H9 (cell line): ENCODE measurements at regions not wholly inside any gene's neighbourhood (a gene's known extent, or its start where the extent isn't known, plus 50 kb on each side); places are given as distances from the start of the nearest gene placed in this dataset.

Experiments used
- DNase-seq: peaks from one replicate; pipeline ENCODE4 v3.0.0-alpha.2; 2017
- H2AFZ ChIP-seq: one replicate; pipeline ENCODE4 v1.6.1; 2013; ENCODE audit warnings: mild to moderate bottlenecking, low read length, control low read depth, moderate library complexity
- H2AK5ac ChIP-seq: 2 replicates; pipeline ENCODE4 v1.6.1; 2013; ENCODE audit warnings: low read length, control low read depth, mixed read lengths; ENCODE audit not compliant: insufficient read length
- H2BK120ac ChIP-seq: one replicate; pipeline ENCODE4 v1.6.1; 2013; ENCODE audit warnings: low read depth, mild to moderate bottlenecking, low read length, control low read depth, inconsistent platforms; ENCODE audit not compliant: poor library complexity, severe bottlenecking
- H2BK12ac ChIP-seq: 2 replicates; pipeline ENCODE4 v1.6.1; 2013; ENCODE audit warnings: low read length, control low read depth, mixed read lengths, low read depth; ENCODE audit not compliant: insufficient read length
- H2BK15ac ChIP-seq: 2 replicates; pipeline ENCODE4 v1.6.1; 2013; ENCODE audit warnings: low read depth, low read length, control low read depth
- H2BK20ac ChIP-seq: one replicate; pipeline ENCODE4 v1.6.1; 2013; ENCODE audit warnings: low read depth, mild to moderate bottlenecking, low read length, control low read depth, inconsistent platforms; ENCODE audit not compliant: poor library complexity, severe bottlenecking
- H2BK5ac ChIP-seq: 2 replicates; pipeline ENCODE4 v1.6.1; 2013; ENCODE audit warnings: low read length, control low read depth, mixed read lengths; ENCODE audit not compliant: insufficient read length
- H3K14ac ChIP-seq: 2 replicates; pipeline ENCODE4 v1.6.1; 2013; ENCODE audit warnings: low read length, control low read depth; ENCODE audit not compliant: insufficient read depth
- H3K18ac ChIP-seq: 2 replicates; pipeline ENCODE4 v1.6.1; 2013; ENCODE audit warnings: low read depth, mild to moderate bottlenecking, mixed read lengths, low read length, control low read depth; ENCODE audit not compliant: insufficient read length
- H3K23ac ChIP-seq: 2 replicates; pipeline ENCODE4 v1.6.1; 2013; ENCODE audit warnings: low read length, control low read depth, mixed read lengths, low read depth; ENCODE audit not compliant: insufficient read length
- H3K23me2 ChIP-seq: 2 replicates; pipeline ENCODE4 v1.6.1; 2013; ENCODE audit warnings: low read depth, mild to moderate bottlenecking, mixed read lengths, low read length, control low read depth; ENCODE audit not compliant: insufficient read length, poor library complexity, severe bottlenecking
- H3K27ac ChIP-seq: 2 replicates; pipeline ENCODE4 v1.5.1; 2013; ENCODE audit warnings: low read length, control low read depth, mixed read lengths, low read depth; ENCODE audit not compliant: insufficient read length
- H3K27me3 ChIP-seq: 2 replicates; pipeline ENCODE4 v1.6.1; 2013; ENCODE audit warnings: low read length, control low read depth, inconsistent platforms; ENCODE audit not compliant: insufficient read depth
- H3K4ac ChIP-seq: 2 replicates; pipeline ENCODE4 v1.6.1; 2013; ENCODE audit warnings: low read depth, mild to moderate bottlenecking, control low read depth, inconsistent platforms, low read length, moderate library complexity
- H3K4me1 ChIP-seq: 2 replicates; pipeline ENCODE4 v1.6.1; 2013; ENCODE audit warnings: low read length, control low read depth, inconsistent platforms; ENCODE audit not compliant: insufficient read depth
- H3K4me2 ChIP-seq: 2 replicates; pipeline ENCODE4 v1.6.1; 2013; ENCODE audit warnings: low read length, control low read depth, mixed read lengths; ENCODE audit not compliant: insufficient read length, insufficient read depth
- H3K56ac ChIP-seq: 2 replicates; pipeline ENCODE4 v1.6.1; 2013; ENCODE audit warnings: low read depth, mild to moderate bottlenecking, mixed read lengths, low read length, control low read depth; ENCODE audit not compliant: insufficient read length
- H3K79me1 ChIP-seq: 2 replicates; pipeline ENCODE4 v1.6.1; 2013; ENCODE audit warnings: low read depth, mild to moderate bottlenecking, moderate library complexity, low read length, control low read depth, inconsistent platforms; ENCODE audit not compliant: insufficient read depth, poor library complexity, severe bottlenecking
- H3K79me2 ChIP-seq: 2 replicates; pipeline ENCODE4 v1.6.1; 2013; ENCODE audit warnings: low read length, control low read depth, inconsistent platforms; ENCODE audit not compliant: insufficient read depth
- H3K9ac ChIP-seq: 2 replicates; pipeline ENCODE4 v1.6.1; 2013; ENCODE audit warnings: low read length, control low read depth, mixed read lengths; ENCODE audit not compliant: insufficient read length; ENCODE audit errors: extremely low read depth
- H3K9me3 ChIP-seq: one replicate; pipeline ENCODE4 v1.6.1; 2013; ENCODE audit warnings: low read depth, low read length, inconsistent platforms; ENCODE audit not compliant: control insufficient read depth
- H3T11ph ChIP-seq: one replicate; pipeline ENCODE4 v1.6.1; 2013; ENCODE audit warnings: mild to moderate bottlenecking, low read length, control low read depth, inconsistent platforms
- H4K20me1 ChIP-seq: one replicate; pipeline ENCODE4 v1.6.1; 2013; ENCODE audit not compliant: control insufficient read depth, insufficient read length, insufficient read depth
- H4K5ac ChIP-seq: 2 replicates; pipeline ENCODE4 v1.6.1; 2013; ENCODE audit warnings: low read depth, mild to moderate bottlenecking, mixed read lengths, low read length, control low read depth; ENCODE audit not compliant: insufficient read length
- H4K8ac ChIP-seq: replicated peaks from 2 replicates; pipeline ENCODE4 v1.6.1; 2013; ENCODE audit warnings: low read length, control low read depth, mixed read lengths, low read depth; ENCODE audit not compliant: insufficient read length
- H4K91ac ChIP-seq: 2 replicates; pipeline ENCODE4 v1.6.1; 2013; ENCODE audit warnings: low read depth, mild to moderate bottlenecking, moderate library complexity, mixed read lengths, low read length, control low read depth; ENCODE audit not compliant: insufficient read length
- H3K27ac Mint-ChIP-seq, 3 experiments: 2 replicates in 2 of 3; 3 replicates in 1 of 3; pipeline ENCODE4 v1.8.0; 2020 to 2021; ENCODE audit warnings: mixed read lengths in 3 of 3, mild to moderate bottlenecking in 1 of 3, moderate library complexity in 1 of 3
- H3K27me3 Mint-ChIP-seq: 2 replicates; pipeline ENCODE4 v1.8.0; 2021; ENCODE audit warnings: low read depth, mild to moderate bottlenecking, moderate library complexity, mixed read lengths
- H3K36me3 Mint-ChIP-seq, 3 experiments: 2 replicates in 2 of 3; 3 replicates in 1 of 3; pipeline ENCODE4 v1.8.0; 2020 to 2021; ENCODE audit warnings: low read depth in 3 of 3, mixed read lengths in 3 of 3; ENCODE audit not compliant: insufficient read depth in 1 of 3
- H3K4me1 Mint-ChIP-seq, 2 experiments: 2 replicates each; pipeline ENCODE4 v1.8.0; 2020; ENCODE audit warnings: mixed read lengths in 2 of 2
- H3K4me3 Mint-ChIP-seq, 2 experiments: 2 replicates in 1 of 2; 3 replicates in 1 of 2; pipeline ENCODE4 v1.8.0; 2020 to 2021; ENCODE audit warnings: mild to moderate bottlenecking in 2 of 2, mixed read lengths in 2 of 2, moderate library complexity in 1 of 2
- H3K9me3 Mint-ChIP-seq, 2 experiments: 2 replicates in 1 of 2; 3 replicates in 1 of 2; pipeline ENCODE4 v1.8.0; 2020; ENCODE audit warnings: mild to moderate bottlenecking in 2 of 2, mixed read lengths in 2 of 2, moderate library complexity in 1 of 2
- CTCF ChIP-seq: fragments of 200-600 bp; sonication (generic); conservative IDR thresholded peaks from 3 replicates; pipeline ENCODE4 v1.8.0; 2021; ENCODE audit warnings: antibody characterized with exemption, mild to moderate bottlenecking
- WGBS: extraction: QIAGEN DNeasy Blood & Tissue Kit; methylation state at CpG from one replicate; pipeline ENCODE4 v1.1.7; 2013; ENCODE audit warnings: missing lambda C conversion rate, low lambda C conversion rate, mixed read lengths; ENCODE audit not compliant: insufficient read length; ENCODE audit errors: extremely low coverage; 5-methylcytosine and 5-hydroxymethylcytosine counted together

- no peak overlapping the region for H3K27ac Mint-ChIP-seq
- Histone ChIP-seq H4K91ac (no peak overlapping the region), H2BK15ac (no peak overlapping the region), H3K9ac (no peak overlapping the region), H2BK120ac (no peak overlapping the region), H3K56ac (no peak overlapping the region), H3K14ac (no peak overlapping the region), H3K18ac (no peak overlapping the region), H3K23me2 (no peaks in the 10 kb centered on the region), H3K79me2 (no peaks in the 10 kb centered on the region), H3K4ac (no peak overlapping the region), H3K4me2 (no peak overlapping the region), H4K8ac (no peak overlapping the region), H2AK5ac (no peak overlapping the region), H4K20me1 (no peaks in the 10 kb centered on the region), H3T11ph (no peak overlapping the region), H3K9me3 (no peaks in the 10 kb centered on the region), H3K79me1 (no peaks in the 10 kb centered on the region), H3K23ac (no peak overlapping the region), H3K27me3 (no peaks in the 10 kb centered on the region), H2BK12ac (no peak overlapping the region), H2AFZ (no peak overlapping the region), H2BK20ac (no peak overlapping the region), H4K5ac (no peak overlapping the region), H3K4me1 (no peaks in the 10 kb centered on the region; the same call in 1 of the 2 replicates), H2BK5ac (no peak overlapping the region), H3K27ac (no peak overlapping the region)
- H3K9me3 Mint-ChIP-seq: no peaks in the 10 kb centered on the region
- no peak overlapping the region for H3K4me3 Mint-ChIP-seq
- H3K27me3 Mint-ChIP-seq: no peaks in the 10 kb centered on the region; the same call in 1 of the 2 replicates
- TF ChIP-seq CTCF: no peak
- H3K36me3 Mint-ChIP-seq: no peaks in the 10 kb centered on the region
- DNase-seq: no peak
- WGBS: no CpG with 5 or more reads among the region's 3 CpGs
- H3K4me1 Mint-ChIP-seq: peaks cover 3 to 5% of the 10 kb centered on the region in 2 experiments; a peak in 3 of 4 replicates
Observed at GRCh38 chr9:107214381-107214780, 68.7 kb upstream of the RAD23B start.
